ENCODE measurements at regions not wholly inside any gene's neighbourhood (a gene's known extent, or its start where the extent isn't known, plus 50 kb on each side); places are given as distances from the start of the nearest gene placed in this dataset.
"Not testable (repeated sequence)": the region's sequence is repeated elsewhere in the genome, so short reads cannot be mapped to it uniquely, and the experiment has no call there.

GRCh38 chr5:25990771-25991170, 1047.6 kb downstream of the CDH9 start:
- DNase-seq (ENCODE audit: low spot score) = no peak

DNA sequence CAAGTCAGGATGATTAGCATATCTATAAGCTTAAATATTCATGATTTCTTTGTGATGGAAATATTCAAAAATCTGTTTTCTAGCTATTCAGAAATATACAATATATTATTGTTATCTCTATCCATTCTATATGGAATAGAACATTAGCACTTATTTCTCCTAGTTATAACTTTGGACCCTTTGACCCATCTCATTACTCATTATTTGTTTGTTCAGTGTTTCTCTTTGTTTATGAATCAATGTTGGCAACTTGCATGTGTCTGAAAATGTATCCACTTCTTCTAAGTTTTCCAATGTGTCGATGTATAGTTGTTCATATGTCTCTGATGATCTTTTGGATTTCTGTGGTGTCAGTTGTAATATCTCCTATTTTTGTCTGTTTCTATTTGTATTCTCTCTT, 1059.3 kb downstream of the CDH9 start:
- DNase-seq (ENCODE audit: low spot score) = no peak

- no peak for DNase-seq (ENCODE audit: low spot score)
These were observed 1062.5 kb downstream of the CDH9 start for GRCh38 chr5:25975885-25976284.

GRCh38 chr5:25974451-25974850, 1063.9 kb downstream of the CDH9 start:
- no peak for DNase-seq (ENCODE audit: low spot score)

DNA sequence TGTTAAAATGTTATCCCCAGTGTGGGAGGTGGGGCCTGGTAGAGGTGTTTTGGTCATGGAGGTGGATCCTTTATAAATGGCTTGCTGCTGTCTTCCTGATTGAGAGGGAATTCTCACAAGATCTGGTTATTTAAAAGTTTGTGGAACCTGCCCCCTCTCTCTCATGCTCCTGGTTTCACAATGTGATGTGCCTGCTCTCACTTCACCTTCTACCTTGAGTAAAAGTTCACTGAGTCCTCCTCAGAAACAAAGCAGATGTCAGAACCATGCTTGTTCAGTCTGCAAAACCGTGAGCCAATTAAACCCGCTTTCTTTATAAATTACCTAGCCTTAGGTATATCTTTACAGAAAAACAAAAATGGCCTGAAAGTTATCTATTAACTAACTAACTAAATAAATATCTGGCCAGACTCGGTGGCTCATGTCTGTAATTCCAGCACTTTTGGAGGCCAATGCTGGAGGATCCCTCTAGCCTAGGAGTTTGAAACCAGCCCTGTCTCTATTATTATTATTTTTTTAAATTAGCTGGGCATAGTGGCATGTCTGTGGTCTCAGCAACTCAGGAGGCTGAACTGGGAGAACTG, 1067.4 kb downstream of the CDH9 start:
- no peak for DNase-seq (ENCODE audit: low spot score)

DNA sequence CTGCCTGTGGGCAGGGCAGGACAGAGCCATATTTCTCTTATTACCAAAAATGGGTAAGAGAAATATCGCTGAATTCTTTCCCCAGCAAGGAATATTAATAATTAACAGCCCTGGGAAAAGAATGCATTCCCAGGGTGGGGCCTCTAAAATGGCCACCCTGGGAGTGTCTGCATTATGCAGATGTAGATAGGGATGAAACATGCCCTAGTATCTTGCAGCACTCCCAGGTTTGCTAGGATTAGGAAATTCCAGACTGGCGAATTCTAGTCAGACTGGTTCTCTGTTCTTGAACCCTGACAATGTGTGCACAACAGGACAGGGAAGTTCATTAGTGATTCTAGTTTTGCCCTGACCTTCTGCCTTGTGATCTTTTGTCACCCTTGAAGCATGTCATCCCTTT, 1069.3 kb downstream of the CDH9 start:
- not testable (repeated sequence) for DNase-seq (ENCODE audit: low spot score)

- DNase-seq (ENCODE audit: low spot score) = no peak
These were observed 1074.4 kb downstream of the CDH9 start for GRCh38 chr5:25964009-25964372.

DNA sequence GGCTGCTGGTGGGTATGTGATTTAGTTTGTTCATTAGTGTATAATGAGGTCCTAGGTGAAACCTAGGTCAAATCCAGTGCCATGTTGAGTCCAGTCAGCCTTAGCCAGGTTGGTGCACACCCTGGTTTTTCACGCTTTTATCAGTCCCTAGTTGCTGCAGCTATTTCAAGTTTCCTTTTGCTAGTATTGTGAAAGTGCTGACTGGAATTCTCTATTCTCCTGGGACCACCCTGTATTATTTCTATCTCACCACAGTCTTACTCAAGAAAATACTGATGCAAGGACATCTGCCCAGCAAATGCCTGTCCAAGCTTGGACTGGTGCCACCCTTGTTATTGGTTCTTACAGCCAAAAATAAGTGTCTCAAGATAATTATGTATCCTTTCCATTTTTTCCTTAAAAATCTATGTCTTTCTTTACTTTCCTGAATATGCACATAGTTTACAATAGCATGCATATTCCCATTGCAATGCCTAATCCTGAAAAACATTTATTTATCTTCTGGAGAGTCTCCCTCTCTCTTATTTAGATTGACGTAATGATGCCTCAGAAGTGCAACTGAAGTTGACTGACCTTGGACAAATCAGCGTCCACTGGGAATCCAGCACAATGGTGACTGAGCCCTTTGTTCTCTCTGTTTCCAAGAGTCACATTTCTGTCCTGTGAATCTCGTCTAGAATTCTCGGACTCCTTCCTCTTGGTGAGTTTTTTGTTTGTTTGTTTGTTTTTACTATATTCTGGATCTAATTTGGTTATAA, 1075.0 kb downstream of the CDH9 start:
- peak; percentile 55 for DNase-seq (ENCODE audit: low spot score)

DNA sequence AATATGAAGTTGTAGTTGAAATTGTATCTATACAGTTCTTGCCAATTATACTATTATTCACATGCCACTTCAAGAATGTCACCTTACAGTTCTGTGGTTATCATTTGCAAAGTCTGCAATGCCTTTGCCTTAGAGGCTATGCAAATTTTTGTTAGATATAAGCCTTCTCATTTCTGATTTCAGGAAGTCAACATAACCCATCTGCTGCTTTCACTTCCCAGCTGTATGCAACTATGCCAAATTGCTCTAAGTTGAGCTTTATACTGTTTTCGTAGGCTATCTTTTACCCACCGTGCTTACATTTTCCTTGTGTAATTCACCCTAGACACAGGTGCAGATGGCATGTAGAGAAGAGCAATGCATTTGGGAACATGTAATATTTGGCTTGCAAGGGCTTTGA, 1083.0 kb downstream of the CDH9 start:
- no peak for DNase-seq (ENCODE audit: low spot score)

DNA sequence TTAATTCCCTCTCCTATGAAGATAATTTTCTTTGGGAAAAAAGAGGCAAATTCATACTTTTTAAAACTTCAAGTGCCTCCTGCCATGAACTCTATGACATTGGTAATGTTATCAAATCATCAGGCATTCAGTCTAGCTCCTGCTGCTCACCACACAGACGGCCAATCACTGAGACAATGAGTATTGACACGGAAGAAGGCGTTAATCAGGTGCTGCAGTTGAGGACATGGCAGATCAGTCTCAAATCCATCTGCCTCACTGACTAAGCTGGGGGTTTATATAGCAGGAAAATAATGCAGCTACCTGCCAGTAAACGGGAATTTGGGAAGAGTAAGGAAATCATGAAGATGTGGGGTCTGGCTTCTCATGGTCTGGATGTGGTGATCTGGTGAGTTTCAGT, 1087.7 kb downstream of the CDH9 start:
- DNase-seq (ENCODE audit: low spot score) = no peak

GRCh38 chr5:25948278-25948677, 1090.1 kb downstream of the CDH9 start:
- DNase-seq (ENCODE audit: low spot score) = no peak

- no peak for DNase-seq (ENCODE audit: low spot score)
These were observed 1093.6 kb downstream of the CDH9 start for GRCh38 chr5:25944786-25945185.

- no peak for DNase-seq (ENCODE audit: low spot score)
These were observed 1129.2 kb downstream of the CDH9 start for GRCh38 chr5:25909163-25909562.

GRCh38 chr5:25905646-25906045, 1132.7 kb downstream of the CDH9 start:
- no peak for DNase-seq (ENCODE audit: low spot score)

- no peak for DNase-seq (ENCODE audit: low spot score)
These were observed 1146.2 kb downstream of the CDH9 start for GRCh38 chr5:25892211-25892610.

GRCh38 chr5:25891691-25892090, 1146.7 kb downstream of the CDH9 start:
- no peak for DNase-seq (ENCODE audit: low spot score)

DNA sequence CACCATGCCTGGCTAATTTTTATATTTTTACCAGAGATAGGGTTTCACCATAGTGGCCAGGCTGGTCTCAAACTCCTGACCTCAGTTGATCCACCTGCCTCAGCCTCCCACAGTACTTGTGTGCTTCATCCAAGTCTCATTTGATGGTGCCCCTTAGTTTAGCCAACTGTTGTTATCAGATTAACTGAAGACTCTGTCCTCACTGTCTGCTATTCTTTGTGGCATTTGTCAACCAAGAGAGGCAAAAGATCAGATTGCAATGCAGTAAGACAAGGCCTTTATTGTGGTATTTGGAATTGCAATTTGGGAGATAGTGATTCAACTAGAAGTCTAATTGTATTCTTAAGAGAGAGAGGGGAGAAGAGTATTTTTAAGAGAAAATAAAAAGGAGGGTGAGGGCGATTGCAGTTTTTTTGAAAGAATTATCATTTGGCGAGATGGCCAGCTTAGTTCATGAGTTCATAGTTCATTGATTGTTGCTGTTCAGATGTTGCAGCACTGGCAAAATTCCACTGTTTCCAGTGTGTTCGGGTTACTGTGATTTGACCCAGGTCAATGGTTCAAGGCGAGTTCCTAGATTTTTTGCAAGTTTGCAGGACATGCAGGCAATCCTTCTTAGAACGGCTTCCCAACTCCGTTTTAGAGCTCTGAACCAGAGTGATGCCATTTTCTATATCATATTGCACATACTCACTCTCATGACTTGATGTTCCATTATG, 1156.9 kb downstream of the CDH9 start:
- no peak for DNase-seq (ENCODE audit: low spot score)

DNA sequence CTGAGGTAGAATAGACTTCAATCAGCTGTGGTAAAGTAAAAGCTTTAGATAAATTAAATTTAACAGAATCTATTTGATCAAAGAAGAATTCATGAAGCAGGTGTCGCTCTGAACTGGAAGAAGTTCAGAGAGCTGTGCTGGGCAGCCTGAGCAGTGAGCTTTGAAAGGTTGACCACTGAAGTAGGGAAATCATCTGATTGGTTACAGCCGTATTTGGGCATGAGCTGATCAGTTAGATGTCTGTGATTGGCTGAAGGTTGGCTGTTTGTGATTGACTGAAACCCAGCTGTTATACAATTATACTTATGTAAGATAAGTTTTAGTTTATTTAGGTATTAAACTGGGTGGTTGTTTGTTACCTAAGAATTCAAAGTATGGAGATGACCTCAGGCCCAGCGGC, 1174.6 kb downstream of the CDH9 start:
- no peak for DNase-seq (ENCODE audit: low spot score)

DNA sequence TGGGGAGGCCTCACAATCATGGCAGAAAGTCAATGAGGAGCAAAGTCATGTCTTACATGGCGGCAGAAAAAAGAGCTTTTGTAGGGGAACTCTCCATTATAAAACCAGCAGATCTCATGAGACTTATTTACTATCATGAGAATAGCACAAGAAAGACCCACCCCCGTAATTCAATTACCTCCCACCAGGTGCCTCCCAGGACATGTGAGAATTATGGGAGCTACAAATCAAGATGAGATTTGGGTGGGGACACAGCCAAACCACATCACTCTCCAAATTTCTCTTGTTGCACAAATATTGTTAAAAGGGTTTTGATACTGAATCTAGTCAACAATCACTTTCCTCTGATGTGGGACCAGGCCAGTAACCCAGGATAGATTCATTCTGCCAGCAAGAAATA, 1176.1 kb downstream of the CDH9 start:
- no peak for DNase-seq (ENCODE audit: low spot score)

DNA sequence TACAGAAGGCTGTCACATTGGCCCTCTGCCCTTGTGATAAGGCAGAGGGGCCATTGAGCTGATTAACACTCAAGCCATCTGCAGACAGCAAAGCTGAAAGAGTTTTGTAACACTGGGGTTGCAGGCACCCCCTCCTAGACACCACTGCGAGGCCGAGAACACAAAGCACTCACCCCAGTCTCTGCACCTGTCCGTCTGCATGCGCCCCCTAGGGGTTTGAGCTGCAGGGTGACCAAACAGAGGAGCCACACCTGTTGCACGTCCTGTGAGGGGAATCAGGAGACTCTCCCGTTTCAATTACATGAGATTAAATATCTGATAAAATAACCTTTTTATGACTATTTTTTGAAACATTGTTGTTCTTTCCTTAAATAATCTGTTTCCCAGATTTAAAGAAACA, 1180.4 kb downstream of the CDH9 start:
- DNase-seq (ENCODE audit: low spot score) = peak; percentile 15

DNA sequence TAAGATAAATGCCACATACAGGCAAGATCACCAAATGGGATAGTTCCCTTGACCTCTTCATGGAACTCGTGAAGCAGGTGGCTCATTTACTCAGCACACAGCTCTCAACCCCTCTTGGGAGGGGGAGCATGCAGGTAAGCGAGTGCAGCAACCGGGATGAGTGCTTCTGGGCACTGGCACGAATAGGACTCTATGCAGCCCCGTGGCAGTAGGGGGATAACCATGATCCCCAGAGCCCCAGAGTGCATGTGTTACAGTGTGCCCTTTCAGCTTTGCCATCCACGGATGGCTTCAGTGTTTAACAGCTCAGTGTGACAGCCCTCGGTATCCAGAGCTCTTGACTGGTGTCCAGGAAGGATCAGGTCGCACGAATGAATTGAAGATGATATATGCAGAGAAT, 1187.1 kb downstream of the CDH9 start:
- DNase-seq (ENCODE audit: low spot score) = no peak

DNA sequence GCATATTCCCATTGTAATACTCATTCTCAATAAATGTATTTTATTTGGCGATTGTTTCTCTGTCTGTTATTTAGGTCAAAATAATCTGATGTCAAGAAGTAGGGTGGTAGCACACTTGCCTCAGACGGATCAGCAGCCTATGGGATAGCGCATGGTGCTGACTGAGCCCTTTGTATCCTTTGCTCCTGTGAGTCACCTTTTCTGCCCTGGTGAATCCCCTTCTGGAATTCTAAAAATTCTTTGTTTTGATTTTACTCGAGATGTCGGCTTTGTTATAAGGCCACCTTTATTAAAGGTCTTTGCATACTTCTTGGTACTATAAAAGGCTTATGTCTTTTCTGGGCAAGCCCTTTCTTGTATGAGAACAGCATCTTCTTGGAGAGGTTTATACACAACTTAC, 1187.8 kb downstream of the CDH9 start:
- DNase-seq (ENCODE audit: low spot score) = no peak

DNA sequence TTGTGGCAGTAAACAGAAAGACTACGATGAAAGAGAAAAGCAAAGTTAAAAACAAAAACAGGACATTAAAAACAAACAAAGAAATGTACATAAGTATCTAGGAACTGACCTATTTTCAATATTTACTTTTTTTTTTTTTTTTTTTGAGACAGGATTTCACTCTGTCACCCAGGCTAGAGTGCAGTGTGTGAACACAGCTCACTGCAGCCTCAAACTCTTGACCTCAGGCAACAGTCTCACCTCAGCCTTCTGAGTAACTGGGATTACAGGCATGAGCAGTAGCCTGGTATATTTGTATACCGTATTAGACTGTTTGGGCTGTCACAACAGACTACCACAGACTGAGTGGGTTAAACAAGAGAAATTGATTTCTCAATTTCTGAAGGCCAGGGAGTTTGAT, 1189.1 kb downstream of the CDH9 start:
- DNase-seq (ENCODE audit: low spot score) = no peak
